ENCODE measurements at regions not wholly inside any gene's neighbourhood (a gene's known extent, or its start where the extent isn't known, plus 50 kb on each side); places are given as distances from the start of the nearest gene placed in this dataset.

DNA sequence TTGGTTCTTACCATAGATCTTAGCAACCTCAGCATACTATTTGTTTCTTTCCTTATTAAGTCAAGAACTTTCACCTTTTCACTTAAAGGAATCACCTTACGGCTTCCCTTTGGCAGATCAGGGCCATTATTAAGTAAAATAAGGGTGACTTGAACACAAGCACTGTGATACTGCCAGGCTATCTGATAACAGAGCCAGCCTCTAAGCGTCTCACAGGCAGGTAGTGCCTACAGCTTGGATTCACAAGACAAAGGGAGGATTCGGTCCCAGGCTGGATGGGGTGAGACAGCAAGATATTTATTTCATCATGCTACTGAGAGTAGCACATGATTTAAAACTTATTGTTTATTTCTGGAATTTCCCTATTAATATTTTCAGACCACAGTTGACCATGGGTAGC, 218.6 kb downstream of the FOXO1 start:
- DNase-seq (ENCODE audit: low read depth), result no peak
- no peak for TF ChIP-seq CTCF (conservative IDR thresholded peaks at IDR 0.05; ENCODE audit: low read length)
- no peak overlapping the region for H3K4me3 ChIP-seq (ENCODE audit: low read length)

GRCh38 chr13:40452038-40452666, 214.3 kb downstream of the FOXO1 start:
- no peak for TF ChIP-seq CTCF (conservative IDR thresholded peaks at IDR 0.05; ENCODE audit: low read length)
- no peak overlapping the region for H3K4me3 ChIP-seq (ENCODE audit: low read length)
- no peak for DNase-seq (ENCODE audit: low read depth)

GRCh38 chr13:40452741-40453334, 213.6 kb downstream of the FOXO1 start:
- H3K4me3 ChIP-seq (ENCODE audit: low read length), result no peak overlapping the region
- no peak for TF ChIP-seq CTCF (conservative IDR thresholded peaks at IDR 0.05; ENCODE audit: low read length)
- DNase-seq (ENCODE audit: low read depth), result no peak

DNA sequence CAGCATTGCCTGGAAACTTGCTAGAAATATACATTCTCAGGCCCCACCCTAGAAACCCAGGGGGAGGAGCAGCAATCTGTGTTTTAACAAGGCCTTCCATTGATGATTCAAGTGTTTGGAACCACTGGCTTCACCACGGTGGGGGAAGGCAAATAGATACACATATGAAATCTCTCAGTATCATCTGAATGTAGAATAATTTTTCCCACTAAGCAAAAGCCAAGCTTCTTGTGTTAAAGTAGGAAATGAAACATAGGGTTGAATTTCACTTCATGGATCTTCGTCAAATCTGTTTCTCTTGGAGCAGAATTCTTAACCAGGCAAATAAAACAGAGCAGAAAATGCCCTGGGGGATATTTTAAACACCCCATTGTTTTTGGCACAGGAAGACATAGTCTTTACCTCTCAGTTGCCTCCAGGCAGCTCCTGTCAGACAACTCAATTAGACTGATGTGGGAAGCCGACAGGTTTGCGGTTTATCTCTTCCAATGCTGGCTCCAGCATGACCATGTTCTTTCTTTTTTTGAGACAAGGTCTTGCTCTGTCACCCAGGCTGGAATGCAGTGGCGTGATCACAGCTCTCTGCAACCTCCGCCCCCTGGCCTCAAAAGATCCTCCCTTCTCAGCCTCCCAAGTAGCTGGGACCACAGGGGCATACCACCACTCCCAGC, 213.0 kb downstream of the FOXO1 start:
- peak; percentile 35 for DNase-seq (ENCODE audit: low read depth)
- TF ChIP-seq CTCF (conservative IDR thresholded peaks at IDR 0.05; ENCODE audit: low read length), result no peak
- no peak overlapping the region for H3K4me3 ChIP-seq (ENCODE audit: low read length)

- DNase-seq (ENCODE audit: low read depth), result no peak
- no peak overlapping the region for H3K4me3 ChIP-seq (ENCODE audit: low read length)
- no peak for TF ChIP-seq CTCF (conservative IDR thresholded peaks at IDR 0.05; ENCODE audit: low read length)
These were observed 210.0 kb downstream of the FOXO1 start for GRCh38 chr13:40456397-40456953.

GRCh38 chr13:40456979-40457553, 209.4 kb downstream of the FOXO1 start:
- no peak for DNase-seq (ENCODE audit: low read depth)
- no peak overlapping the region for H3K4me3 ChIP-seq (ENCODE audit: low read length)
- TF ChIP-seq CTCF (conservative IDR thresholded peaks at IDR 0.05; ENCODE audit: low read length), result no peak

Data from AG10803 (cell line).